A673 (cell line): ENCODE measurements at regions not wholly inside any gene's neighbourhood (a gene's known extent, or its start where the extent isn't known, plus 50 kb on each side); places are given as distances from the start of the nearest gene placed in this dataset.
"Not testable (repeated sequence)": the region's sequence is repeated elsewhere in the genome, so short reads cannot be mapped to it uniquely, and the experiment has no call there.

Experiments used
- BruUV-seq: library from RNA; stranded (reverse); fragments of 400-500 nt; replicated peaks from 2 replicates; lab custom pipeline; 2021; lab: Mats Ljungman, UMichigan
- CTCF ChIA-PET: fragments of 300-600 bp; sonication (Branson Sonifier 250); formaldehyde crosslinking; loops from one replicate; lab custom pipeline; 2022; ENCODE audit warnings: antibody characterized with exemption; lab: Charles Lee
- POLR2A ChIA-PET: fragments of 300-600 bp; sonication (Branson Sonifier 250); formaldehyde crosslinking; loops from one replicate; lab custom pipeline; 2022; ENCODE audit warnings: antibody characterized with exemption; ENCODE audit not compliant: low non-redundant PET; lab: Charles Lee
- DNase-seq: peaks from one replicate; pipeline ENCODE4 v3.0.0-alpha.2; 2015; ENCODE audit warnings: low spot score
- H3K27ac ChIP-seq: fragments of 200-600 bp; sonication (generic); 2 replicates; pipeline ENCODE4 v1.5.1; 2016; ENCODE audit warnings: mixed run types, low read depth, mild to moderate bottlenecking, mixed read lengths, antibody characterized with exemption, low read length; ENCODE audit not compliant: poor library complexity, severe bottlenecking
- H3K27me3 ChIP-seq: fragments of 200-600 bp; sonication (generic); replicated peaks from 2 replicates; pipeline ENCODE4 v1.6.1; 2017; ENCODE audit warnings: mixed run types, low read depth, mild to moderate bottlenecking, mixed read lengths, antibody characterized with exemption, low read length; ENCODE audit not compliant: insufficient read depth, poor library complexity
- H3K36me3 ChIP-seq: fragments of 200-600 bp; sonication (generic); 2 replicates; pipeline ENCODE4 v1.6.1; 2016; ENCODE audit warnings: mixed run types, mild to moderate bottlenecking, mixed read lengths, antibody characterized with exemption, low read length; ENCODE audit not compliant: insufficient read depth, poor library complexity, severe bottlenecking
- H3K4me1 ChIP-seq: fragments of 200-600 bp; sonication (generic); 2 replicates; pipeline ENCODE4 v1.6.1; 2017; ENCODE audit warnings: mixed run types, mild to moderate bottlenecking, mixed read lengths, antibody characterized with exemption, low read length; ENCODE audit not compliant: insufficient read depth, poor library complexity, severe bottlenecking
- H3K4me3 ChIP-seq: fragments of 200-600 bp; sonication (generic); 2 replicates; pipeline ENCODE4 v1.5.1; 2016; ENCODE audit warnings: low read depth, mixed run types, mild to moderate bottlenecking, mixed read lengths, low read length; ENCODE audit not compliant: poor library complexity, severe bottlenecking
- H3K9me3 ChIP-seq: fragments of 200-600 bp; sonication (generic); 2 replicates; pipeline ENCODE4 v1.6.1; 2016; ENCODE audit warnings: mixed run types, low read depth, mild to moderate bottlenecking, mixed read lengths, antibody characterized with exemption, low read length; ENCODE audit not compliant: poor library complexity, severe bottlenecking
- CTCF ChIP-seq: fragments of 300-800, 200-600 bp; sonication (generic); conservative IDR thresholded peaks from 2 replicates; pipeline ENCODE4 v1.5.1; 2017; ENCODE audit warnings: low read depth, mild to moderate bottlenecking, antibody characterized with exemption, low read length, moderate library complexity, mixed read lengths
- EZH2 ChIP-seq: fragments of 200-600 bp; sonication (generic); IDR thresholded peaks from 2 replicates; pipeline ENCODE4 v1.6.1; 2017; ENCODE audit warnings: borderline replicate concordance, low read depth, mild to moderate bottlenecking, mixed read lengths, antibody characterized with exemption, low read length; ENCODE audit not compliant: poor library complexity, severe bottlenecking
- intact Hi-C: fragments of 100-400 bp; cut with micrococcal nuclease; formaldehyde crosslinking; loops from one replicate; pipeline ENCODE4 v1.10.0; 2022; ENCODE audit not compliant: unreplicated experiment

GRCh38 chr2:11877764-11878163 lies 131.3 kb downstream of the LPIN1 start:
- H3K4me1 ChIP-seq, result peaks cover 17% of the 10 kb centered on the region
- no peak overlapping the region for H3K4me3 ChIP-seq
- TF ChIP-seq EZH2, result no peak
- no peak for TF ChIP-seq CTCF
- POLR2A ChIA-PET, result no interaction called here
- CTCF ChIA-PET, result no interaction called here
- BruUV-seq, result no TSS peak
- intact Hi-C loops, result no loop called here
- no peaks in the 10 kb centered on the region for H3K27me3 ChIP-seq
- no peaks in the 10 kb centered on the region for H3K36me3 ChIP-seq
- H3K9me3 ChIP-seq, result no peaks in the 10 kb centered on the region
- H3K27ac ChIP-seq, result no peak overlapping the region
- no peak for DNase-seq

GRCh38 chr2:11885253-11885652 lies 138.8 kb downstream of the LPIN1 start:
- H3K9me3 ChIP-seq, result peaks cover 13% of the 10 kb centered on the region
- H3K4me1 ChIP-seq, POLR2A ChIA-PET, H3K4me3 ChIP-seq, H3K27ac ChIP-seq, intact Hi-C loops, CTCF ChIA-PET, BruUV-seq, H3K36me3 ChIP-seq, DNase-seq, H3K27me3 ChIP-seq: not testable (repeated sequence)

DNA sequence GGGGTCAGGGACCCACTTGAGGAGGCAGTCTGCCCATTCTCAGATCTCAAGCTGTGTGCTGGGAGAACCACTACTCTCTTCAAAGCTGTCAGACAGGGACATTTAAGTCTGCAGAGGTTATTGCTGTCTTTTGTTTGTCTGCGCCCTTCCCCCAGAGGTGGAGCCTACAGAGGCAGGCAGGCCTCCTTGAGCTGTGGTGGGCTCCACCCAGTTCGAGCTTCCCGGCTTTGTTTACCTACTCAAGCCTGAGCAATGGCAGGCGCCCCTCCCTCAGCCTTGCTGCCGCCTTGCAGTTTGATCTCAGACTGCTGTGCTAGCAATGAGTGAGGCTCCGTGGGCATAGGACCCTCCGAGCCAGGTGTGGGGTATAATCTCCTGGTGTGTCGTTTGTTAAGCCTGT lies 140.5 kb downstream of the LPIN1 start:
- intact Hi-C loops, H3K36me3 ChIP-seq, H3K4me3 ChIP-seq, DNase-seq, POLR2A ChIA-PET, H3K27me3 ChIP-seq, BruUV-seq, H3K4me1 ChIP-seq, H3K27ac ChIP-seq, CTCF ChIA-PET: not testable (repeated sequence)
- peaks cover 13% of the 10 kb centered on the region for H3K9me3 ChIP-seq

GRCh38 chr2:11889101-11889850 lies 142.8 kb downstream of the LPIN1 start:
- Histone ChIP-seq H3K4me3 (no peak overlapping the region), H3K27me3 (no peaks in the 10 kb centered on the region), H3K4me1 (no peaks in the 10 kb centered on the region), H3K27ac (no peak overlapping the region), H3K9me3 (peaks cover 13% of the 10 kb centered on the region), H3K36me3 (no peaks in the 10 kb centered on the region)
- DNase-seq, result no peak
- intact Hi-C loops, result no loop called here
- CTCF ChIA-PET, result no interaction called here
- BruUV-seq, result no TSS peak
- no peak for TF ChIP-seq CTCF
- TF ChIP-seq EZH2, result no peak
- POLR2A ChIA-PET, result no interaction called here
